Fibroblast of skin of left quadriceps (primary cell): ENCODE measurements at regions not wholly inside any gene's neighbourhood (a gene's known extent, or its start where the extent isn't known, plus 50 kb on each side); places are given as distances from the start of the nearest gene placed in this dataset.

Experiments
- DNase-seq, 2 experiments: peaks; one replicate each; pipeline ENCODE4 v3.0.0-alpha.2; 2013; ENCODE audit warnings: low read depth in 2 of 2

GRCh38 chr13:70388935-70389334 is 280.7 kb upstream of the KLHL1 start:
- no peak for DNase-seq

GRCh38 chr13:70386919-70387318 is 278.7 kb upstream of the KLHL1 start:
- no peak for DNase-seq

GRCh38 chr13:70385852-70386251 is 277.6 kb upstream of the KLHL1 start:
- DNase-seq = no peak

- DNase-seq = no peak
Observed at GRCh38 chr13:70384156-70384555, 275.9 kb upstream of the KLHL1 start.

GRCh38 chr13:70380809-70381208 is 272.6 kb upstream of the KLHL1 start:
- DNase-seq = no peak

GRCh38 chr13:70375718-70376117 is 267.5 kb upstream of the KLHL1 start:
- no peak for DNase-seq

GRCh38 chr13:70370924-70371323 is 262.7 kb upstream of the KLHL1 start:
- no peak for DNase-seq

GRCh38 chr13:70366720-70367119 is 258.5 kb upstream of the KLHL1 start:
- no peak for DNase-seq

- DNase-seq = no peak
Observed at GRCh38 chr13:70363991-70364390, 255.7 kb upstream of the KLHL1 start.

GRCh38 chr13:70362820-70363570 is 254.7 kb upstream of the KLHL1 start:
- DNase-seq = no peak

- no peak for DNase-seq
Observed at GRCh38 chr13:70357031-70357430, 248.8 kb upstream of the KLHL1 start.

GRCh38 chr13:70353096-70353495 is 244.8 kb upstream of the KLHL1 start:
- no peak for DNase-seq

GRCh38 chr13:70347947-70348620 is 239.8 kb upstream of the KLHL1 start:
- no peak for DNase-seq

GRCh38 chr13:70339738-70340137 is 231.5 kb upstream of the KLHL1 start:
- DNase-seq = no peak

GRCh38 chr13:70338609-70339008 is 230.4 kb upstream of the KLHL1 start:
- DNase-seq = no peak

- no peak for DNase-seq
Observed at GRCh38 chr13:70336866-70337265, 228.6 kb upstream of the KLHL1 start.

- DNase-seq = no peak
Observed at GRCh38 chr13:70333752-70334151, 225.5 kb upstream of the KLHL1 start.

- DNase-seq = no peak
Observed at GRCh38 chr13:70330697-70331361, 222.6 kb upstream of the KLHL1 start.

GRCh38 chr13:70324519-70324918 is 216.3 kb upstream of the KLHL1 start:
- no peak for DNase-seq

- DNase-seq = no peak
Observed at GRCh38 chr13:70311191-70311590, 202.9 kb upstream of the KLHL1 start.

- no peak for DNase-seq
Observed at GRCh38 chr13:70310396-70311119, 202.3 kb upstream of the KLHL1 start.

GRCh38 chr13:70297189-70297616 is 189.0 kb upstream of the KLHL1 start:
- no peak for DNase-seq
